GM18909 (cell line): ENCODE measurements at regions not wholly inside any gene's neighbourhood (a gene's known extent, or its start where the extent isn't known, plus 50 kb on each side); places are given as distances from the start of the nearest gene placed in this dataset.
"Not testable (repeated sequence)": the region's sequence is repeated elsewhere in the genome, so short reads cannot be mapped to it uniquely, and the experiment has no call there.

ENCODE experiments used
- ATAC-seq: cut with Tn5 transposase; IDR thresholded peaks from one replicate; pipeline ENCODE4 v1.9.1; 2021; ENCODE audit warnings: mild to moderate bottlenecking; ENCODE audit not compliant: unreplicated experiment, poor library complexity

- no peak for ATAC-seq
Observed at GRCh38 chr6:130603391-130603790, 223.8 kb upstream of the SMLR1 start.

- ATAC-seq: no peak
Observed at GRCh38 chr6:130604841-130605399, 222.3 kb upstream of the SMLR1 start.

DNA sequence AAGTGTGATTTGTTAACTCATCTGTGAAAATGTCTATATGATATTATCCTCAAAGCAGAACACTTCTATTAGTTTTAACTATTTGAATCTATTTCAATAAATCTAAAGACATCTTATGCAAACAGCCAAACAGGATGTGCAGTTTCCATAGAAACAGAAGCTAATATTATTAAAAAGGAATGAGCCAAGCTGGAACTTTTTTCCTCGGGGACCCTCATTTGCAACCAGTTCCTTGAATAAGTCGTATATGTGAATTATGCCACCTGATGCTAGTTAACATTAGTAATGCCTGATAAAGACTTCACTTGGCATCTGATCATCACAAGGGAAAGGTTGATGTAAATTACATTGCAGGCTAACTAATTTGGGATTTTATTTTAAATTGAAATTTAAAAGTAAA lies 216.9 kb upstream of the SMLR1 start:
- ATAC-seq: no peak

DNA sequence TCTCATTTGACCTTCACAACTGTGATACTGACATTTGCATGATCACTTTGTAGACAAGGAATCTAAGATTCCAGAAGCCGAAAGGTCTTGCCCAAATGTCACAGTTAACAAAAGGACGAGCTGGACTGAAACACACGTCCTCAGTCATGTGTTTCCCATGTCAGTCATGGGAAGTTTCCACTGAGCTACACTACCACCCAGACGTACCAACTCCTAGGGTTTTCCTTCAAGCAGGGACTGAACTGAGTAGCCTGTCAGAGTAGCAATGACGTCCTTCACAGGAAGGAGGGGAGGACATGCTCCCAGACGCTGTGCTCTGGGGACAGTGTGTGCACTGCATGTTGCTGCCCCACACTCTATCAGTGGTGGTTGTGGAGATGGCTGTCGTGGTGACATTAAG lies 215.8 kb upstream of the SMLR1 start:
- ATAC-seq: no peak

DNA sequence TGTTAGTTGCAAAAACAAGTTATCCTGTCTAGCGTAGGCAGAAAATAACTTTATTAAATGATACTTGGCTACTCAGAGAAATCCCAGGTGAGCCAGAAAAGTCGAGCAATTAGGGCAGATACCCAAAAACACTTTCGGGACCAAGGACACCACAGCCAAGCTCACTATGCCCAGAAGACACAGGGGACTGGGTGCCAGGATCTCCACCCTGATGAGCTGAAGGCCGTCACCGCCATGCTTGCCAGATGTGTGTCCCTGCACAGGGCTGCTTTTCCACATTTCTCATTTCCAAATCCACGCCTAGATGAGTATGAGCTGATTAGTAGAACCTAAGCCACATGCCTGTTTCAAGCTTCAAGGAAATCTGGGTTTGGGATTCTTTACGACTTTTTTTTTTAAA lies 214.0 kb upstream of the SMLR1 start:
- no peak for ATAC-seq

GRCh38 chr6:130615816-130616215 lies 211.4 kb upstream of the SMLR1 start:
- ATAC-seq: no peak

- no peak for ATAC-seq
Observed at GRCh38 chr6:130617658-130618057, 209.5 kb upstream of the SMLR1 start.

DNA sequence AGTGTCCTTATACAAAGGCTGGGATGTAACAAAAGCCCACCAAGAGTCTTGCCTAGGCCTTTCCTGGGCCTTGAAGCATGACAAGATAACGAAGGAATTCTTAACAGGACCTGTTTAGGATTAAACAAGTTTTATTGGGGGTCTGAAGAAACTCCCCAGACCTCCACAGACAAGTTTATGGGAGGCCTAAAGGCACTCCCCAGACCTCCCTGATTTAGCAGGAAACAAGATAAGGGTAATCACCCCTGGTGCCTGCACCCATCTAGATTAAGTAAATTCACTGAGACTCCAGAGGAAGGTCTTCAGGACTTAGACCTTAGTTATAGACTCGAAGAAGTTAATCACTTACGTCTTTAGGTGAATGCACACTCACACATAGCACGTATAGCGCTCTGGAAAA lies 208.4 kb upstream of the SMLR1 start:
- not testable (repeated sequence) for ATAC-seq

DNA sequence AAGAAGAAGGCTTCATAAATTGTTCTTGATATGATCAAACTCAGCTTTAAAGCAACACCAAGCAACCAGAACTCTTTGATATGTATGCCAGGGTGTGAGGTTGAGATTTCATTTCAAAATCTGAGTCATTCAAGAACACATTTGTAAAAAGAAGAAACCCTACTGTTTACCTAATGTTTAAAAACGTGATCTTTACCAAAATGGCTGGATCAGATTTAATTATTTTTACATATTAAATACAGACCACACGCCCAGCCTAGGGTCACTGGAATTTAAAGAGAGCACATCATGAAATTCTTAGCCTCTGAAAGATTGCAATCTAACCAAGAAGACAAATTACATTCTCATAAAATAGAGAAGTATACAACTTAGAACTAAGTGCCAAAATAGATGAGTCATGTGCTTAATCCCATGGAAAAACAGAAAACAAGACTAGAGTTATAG lies 206.8 kb upstream of the SMLR1 start:
- ATAC-seq: no peak

GRCh38 chr6:130622142-130622541 lies 205.1 kb upstream of the SMLR1 start:
- no peak for ATAC-seq

GRCh38 chr6:130624046-130624445 lies 203.2 kb upstream of the SMLR1 start:
- peak; percentile 51 for ATAC-seq

DNA sequence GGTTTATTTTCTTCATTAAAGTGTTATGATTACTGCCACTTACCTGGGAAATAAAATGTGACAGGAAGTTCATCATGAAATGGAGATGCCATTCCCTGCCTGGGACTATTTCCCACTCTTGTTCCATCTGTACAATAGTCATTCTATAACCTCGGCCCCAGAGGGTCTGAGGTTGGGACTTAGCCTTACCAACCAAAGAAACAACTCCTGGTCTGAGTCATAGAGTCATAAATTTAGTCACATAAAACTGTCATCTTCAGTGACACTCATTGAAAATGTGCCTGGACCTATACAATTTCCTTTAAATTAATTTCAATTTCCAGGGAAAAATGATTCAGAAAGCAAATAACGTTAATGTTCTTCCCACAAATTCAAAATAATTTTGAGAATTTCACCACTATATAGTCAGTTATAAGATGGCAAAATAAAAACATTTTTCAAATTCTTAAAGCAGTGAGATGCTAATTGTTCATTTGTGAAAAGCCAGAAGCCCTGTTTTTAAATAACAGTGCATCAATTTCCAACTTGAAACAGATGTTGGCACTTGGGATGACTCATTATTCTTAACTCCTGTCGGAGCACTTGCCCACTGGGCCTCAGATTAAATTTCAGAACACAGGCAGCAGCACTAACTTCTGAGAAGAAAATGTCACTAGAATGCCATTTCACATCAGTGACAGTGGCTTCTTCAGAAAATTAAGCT lies 201.2 kb upstream of the SMLR1 start:
- ATAC-seq: peak; percentile 85

DNA sequence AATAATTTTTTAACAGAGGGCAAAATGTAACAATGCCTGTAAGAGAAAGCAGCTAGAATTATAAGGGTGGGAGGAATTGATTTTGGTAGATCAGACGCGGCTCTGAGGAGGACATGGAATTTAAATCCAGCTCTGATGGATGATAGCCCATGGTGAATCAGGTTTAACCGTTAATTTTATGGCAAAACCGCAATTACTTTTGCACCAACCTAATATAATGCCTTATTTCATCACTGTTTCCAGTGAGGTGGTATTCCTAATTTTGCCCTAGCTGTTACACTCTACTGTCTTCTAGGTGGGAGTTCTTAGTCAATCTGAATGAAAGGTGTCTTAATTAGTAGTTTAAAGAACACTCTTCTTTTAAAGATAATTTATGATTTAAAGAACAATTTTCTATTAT lies 198.3 kb upstream of the SMLR1 start:
- ATAC-seq: no peak

- no peak for ATAC-seq
Observed at GRCh38 chr6:130629640-130630039, 197.6 kb upstream of the SMLR1 start.

- ATAC-seq: no peak
Observed at GRCh38 chr6:130632277-130632676, 194.9 kb upstream of the SMLR1 start.

DNA sequence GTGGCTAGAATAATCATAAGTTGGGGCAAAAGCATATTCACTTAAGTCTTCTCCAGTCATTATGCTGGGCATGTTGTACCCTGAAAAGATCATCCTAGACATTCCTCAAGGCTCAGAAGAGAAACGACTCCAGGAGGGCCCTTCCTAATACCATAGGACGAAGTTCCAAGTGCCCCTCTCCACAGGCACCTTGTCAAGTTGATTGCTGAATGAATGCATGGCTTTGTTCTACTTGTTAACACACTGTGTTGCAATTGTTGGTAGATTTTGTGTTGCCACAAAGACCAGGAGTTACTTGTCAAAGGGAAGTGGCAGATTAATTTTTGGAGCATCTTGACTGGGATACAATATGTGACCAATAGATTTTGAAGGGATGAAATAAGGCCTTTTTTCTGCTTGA lies 194.3 kb upstream of the SMLR1 start:
- ATAC-seq: no peak

- ATAC-seq: no peak
Observed at GRCh38 chr6:130643361-130643760, 183.8 kb upstream of the SMLR1 start.

GRCh38 chr6:130644175-130644574 lies 183.0 kb upstream of the SMLR1 start:
- ATAC-seq: no peak

DNA sequence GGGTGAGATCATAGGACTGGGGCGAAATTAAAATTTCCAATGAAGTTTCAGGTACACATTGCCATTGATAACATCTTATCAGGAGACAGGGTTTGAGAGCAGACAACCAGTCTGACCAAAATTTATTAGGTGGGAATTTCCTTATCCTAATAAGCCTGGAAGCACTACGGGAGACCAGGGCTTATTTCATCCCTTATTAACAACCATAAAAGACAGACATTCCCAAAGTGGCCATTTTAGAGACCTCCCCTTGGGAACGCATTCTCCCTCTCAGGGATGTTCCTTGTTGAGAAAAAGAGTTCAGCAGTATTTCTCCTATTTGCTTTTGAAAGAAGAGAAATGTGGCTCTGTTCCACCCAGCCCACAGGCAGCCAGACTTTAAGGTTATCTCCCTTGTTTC lies 182.4 kb upstream of the SMLR1 start:
- not testable (repeated sequence) for ATAC-seq

DNA sequence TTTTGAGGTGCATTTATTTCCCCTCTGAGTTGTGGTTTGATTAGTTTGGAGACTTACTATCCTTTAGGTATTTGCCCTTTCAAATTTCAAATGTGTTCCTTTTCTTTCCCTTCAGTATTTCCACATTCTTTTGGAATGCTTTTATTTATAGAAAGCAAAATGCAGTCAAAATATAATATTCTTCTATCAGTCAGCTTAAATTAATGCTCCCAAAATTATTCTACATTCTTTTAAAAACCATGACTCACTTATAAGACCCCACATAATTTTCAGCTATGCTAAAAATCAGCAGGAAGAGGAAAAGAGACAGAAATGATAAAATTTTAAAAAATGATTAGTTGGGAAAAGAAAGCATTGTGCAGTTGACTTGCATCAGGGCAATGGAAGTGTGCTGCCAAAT lies 180.0 kb upstream of the SMLR1 start:
- ATAC-seq: no peak

DNA sequence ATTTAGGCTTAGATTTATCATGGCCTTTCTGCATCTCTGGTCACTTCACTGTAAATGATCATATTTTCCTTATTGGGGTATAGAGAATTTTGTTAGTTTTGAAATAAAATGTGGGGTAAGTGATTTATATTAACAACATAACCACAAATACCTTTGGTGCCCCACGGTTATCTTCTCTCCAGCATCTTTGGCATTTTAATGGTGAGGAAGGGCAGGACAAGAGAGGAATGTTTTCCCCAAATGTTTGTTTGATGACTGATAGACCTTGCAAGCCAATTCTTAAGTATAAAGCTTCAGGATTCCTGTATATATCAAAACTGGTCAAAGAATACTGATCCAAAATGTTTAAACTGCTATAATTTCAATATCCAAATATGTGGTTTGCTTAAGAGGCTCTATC lies 171.6 kb upstream of the SMLR1 start:
- no peak for ATAC-seq

DNA sequence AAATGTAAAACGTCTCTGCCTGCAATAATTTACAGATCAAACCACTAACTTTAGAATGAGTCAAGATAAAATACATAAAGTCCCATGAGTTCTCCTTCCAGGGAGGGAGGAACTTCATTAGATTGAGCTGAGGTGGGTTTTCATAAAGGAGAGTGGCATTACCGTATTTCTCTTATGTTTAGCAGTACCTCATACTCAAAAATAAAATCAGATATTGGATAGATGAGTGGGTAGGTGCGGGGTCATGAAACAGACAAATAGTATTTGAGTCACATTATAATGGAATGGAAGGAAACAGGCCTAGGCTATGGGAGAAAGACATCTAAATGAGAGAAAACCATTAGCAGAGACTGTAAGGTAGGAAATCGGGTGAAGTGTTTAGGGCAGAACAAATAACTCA lies 166.1 kb upstream of the SMLR1 start:
- no peak for ATAC-seq
